Ovary (tissue), 3 donors: ENCODE measurements at regions not wholly inside any gene's neighbourhood (a gene's known extent, or its start where the extent isn't known, plus 50 kb on each side); places are given as distances from the start of the nearest gene placed in this dataset.

Experiments
- CTCF ChIP-seq, 3 donors: fragments of 450-650 bp in 2 of 3; fragments of 200-600 bp in 1 of 3; IDR thresholded peaks; one replicate each; pipeline versions ENCODE4 v1.5.1 to v1.8.0; 2016 to 2022; ENCODE audit warnings: antibody characterized with exemption in 3 of 3, mild to moderate bottlenecking in 1 of 3
- EP300 ChIP-seq: sonication (generic); formaldehyde crosslinking; IDR thresholded peaks from one replicate; pipeline ENCODE4 v1.6.1; 2017; ENCODE audit warnings: antibody characterized with exemption
- donor health status: DM: no; HTN: no; CAD: no.

- no peak for TF ChIP-seq CTCF (IDR thresholded peaks at IDR 0.05)
- no peak for TF ChIP-seq EP300
Observed at GRCh38 chr4:14566518-14566917, 435.8 kb upstream of the CPEB2 start.
